Right lobe of liver (tissue), 6 donors: ENCODE measurements at regions not wholly inside any gene's neighbourhood (a gene's known extent, or its start where the extent isn't known, plus 50 kb on each side); places are given as distances from the start of the nearest gene placed in this dataset.
A peak's percentile ranks its signal among the peaks of the same experiment; 100 is the strongest.

Source experiments
- ATAC-seq, 4 donors: fragments of 200-7000 bp; cut with Tn5 transposase; one replicate each; pipeline ENCODE4 v1.9.1; 2020; ENCODE audit warnings: mild to moderate bottlenecking in 4 of 4, moderate library complexity in 4 of 4
- DNase-seq, 3 donors: peaks; one replicate each; pipeline ENCODE4 v3.0.0-alpha.2; 2020
- H3K27ac ChIP-seq, 3 donors: fragments of 200-600 bp; one replicate each; pipeline ENCODE4 v1.8.0; 2022
- H3K27me3 ChIP-seq, 2 donors: fragments of 200-600 bp; one replicate each; pipeline ENCODE4 v1.8.0; 2022
- H3K36me3 ChIP-seq, 4 donors: fragments of 200-600 bp; sonication (generic) in 1 of 4; one replicate each; pipeline versions ENCODE4 v1.5.1 to v1.8.0; 2017 to 2022; ENCODE audit warnings: control low read depth in 1 of 4
- H3K4me1 ChIP-seq, 4 donors: fragments of 200-600 bp; sonication (generic) in 1 of 4; one replicate each; pipeline versions ENCODE4 v1.5.1 to v1.8.0; 2017 to 2022; ENCODE audit warnings: control low read depth in 1 of 4
- H3K4me3 ChIP-seq, 3 donors: fragments of 200-600 bp; one replicate each; pipeline ENCODE4 v1.8.0; 2022
- H3K9me3 ChIP-seq, 4 donors: fragments of 200-600 bp; sonication (generic) in 1 of 4; one replicate each; pipeline versions ENCODE4 v1.5.1 to v1.8.0; 2017 to 2022; ENCODE audit warnings: control low read depth in 1 of 4
- POLR2A ChIP-seq: fragments of 450-650 bp; IDR thresholded peaks from one replicate; pipeline ENCODE4 v1.6.1; 2017; ENCODE audit warnings: antibody characterized with exemption, mild to moderate bottlenecking
- WGBS: methylation state at CpG from one replicate; pipeline ENCODE4 v1.1.6; 2018; ENCODE audit warnings: low coverage, low lambda C conversion rate; ENCODE audit not compliant: insufficient coverage; ENCODE audit errors: missing lambda C conversion rate; 5-methylcytosine and 5-hydroxymethylcytosine counted together
- intact Hi-C, 2 donors: fragments of 100-400 bp; cut with DNase I; formaldehyde crosslinking; loops; one replicate each; pipeline versions ENCODE4 v1.11.2 to v1.14.1; 2022
- TF ChIP-seq, protein P1 (sequence below), 4 donors: fragments of 200-600 bp in 3 of 4; fragments of 450-650 bp in 1 of 4; IDR thresholded peaks; one replicate each; pipeline versions ENCODE4 v1.5.1 to v1.8.0; 2016 to 2022; ENCODE audit warnings: antibody characterized with exemption in 4 of 4, mild to moderate bottlenecking in 2 of 4
- donor health status: DM: no; HTN: yes; CAD: no.
- donor health status: DM: no; HTN: no; CAD: no.
- donor health status: DM: no; HTN: no; CAD: no.
- donor health status: DM: no; HTN: yes; CAD: no.
- donor health status: DM: no; HTN: yes; CAD: no.

DNA sequence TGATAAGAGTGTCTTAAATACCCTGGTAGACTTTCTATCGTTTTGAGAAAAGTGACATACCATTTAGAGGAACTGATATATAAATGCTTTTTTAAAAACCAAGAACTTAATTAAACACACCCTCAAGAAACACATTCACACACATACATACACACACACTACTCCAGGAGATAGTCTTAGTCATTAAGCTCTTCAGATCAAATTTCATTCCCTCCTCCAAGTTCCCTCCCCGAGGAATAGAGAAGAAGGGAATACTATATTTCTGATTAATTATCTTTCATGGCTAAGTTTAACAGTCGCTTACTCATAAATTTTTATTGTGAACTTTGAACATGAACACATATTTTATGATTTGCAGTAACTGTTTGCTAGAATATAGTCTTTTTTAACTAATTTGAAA lies 1109.5 kb downstream of the SLITRK1 start:
- DNase-seq: no peak
- Histone ChIP-seq H3K36me3 (no peaks in the 10 kb centered on the region), H3K4me3 (no peak overlapping the region), H3K9me3 (no peaks in the 10 kb centered on the region), H3K4me1 (no peaks in the 10 kb centered on the region), H3K27me3 (no peaks in the 10 kb centered on the region), H3K27ac (no peak overlapping the region)
- 50% methylated on average over 3 of the region's 3 CpGs for WGBS
- intact Hi-C loops: no loop called here
- TF ChIP-seq, protein P1, sequence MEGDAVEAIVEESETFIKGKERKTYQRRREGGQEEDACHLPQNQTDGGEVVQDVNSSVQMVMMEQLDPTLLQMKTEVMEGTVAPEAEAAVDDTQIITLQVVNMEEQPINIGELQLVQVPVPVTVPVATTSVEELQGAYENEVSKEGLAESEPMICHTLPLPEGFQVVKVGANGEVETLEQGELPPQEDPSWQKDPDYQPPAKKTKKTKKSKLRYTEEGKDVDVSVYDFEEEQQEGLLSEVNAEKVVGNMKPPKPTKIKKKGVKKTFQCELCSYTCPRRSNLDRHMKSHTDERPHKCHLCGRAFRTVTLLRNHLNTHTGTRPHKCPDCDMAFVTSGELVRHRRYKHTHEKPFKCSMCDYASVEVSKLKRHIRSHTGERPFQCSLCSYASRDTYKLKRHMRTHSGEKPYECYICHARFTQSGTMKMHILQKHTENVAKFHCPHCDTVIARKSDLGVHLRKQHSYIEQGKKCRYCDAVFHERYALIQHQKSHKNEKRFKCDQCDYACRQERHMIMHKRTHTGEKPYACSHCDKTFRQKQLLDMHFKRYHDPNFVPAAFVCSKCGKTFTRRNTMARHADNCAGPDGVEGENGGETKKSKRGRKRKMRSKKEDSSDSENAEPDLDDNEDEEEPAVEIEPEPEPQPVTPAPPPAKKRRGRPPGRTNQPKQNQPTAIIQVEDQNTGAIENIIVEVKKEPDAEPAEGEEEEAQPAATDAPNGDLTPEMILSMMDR (IDR thresholded peaks at IDR 0.05): no peak
- no peak for TF ChIP-seq POLR2A
- ATAC-seq: no peak

DNA sequence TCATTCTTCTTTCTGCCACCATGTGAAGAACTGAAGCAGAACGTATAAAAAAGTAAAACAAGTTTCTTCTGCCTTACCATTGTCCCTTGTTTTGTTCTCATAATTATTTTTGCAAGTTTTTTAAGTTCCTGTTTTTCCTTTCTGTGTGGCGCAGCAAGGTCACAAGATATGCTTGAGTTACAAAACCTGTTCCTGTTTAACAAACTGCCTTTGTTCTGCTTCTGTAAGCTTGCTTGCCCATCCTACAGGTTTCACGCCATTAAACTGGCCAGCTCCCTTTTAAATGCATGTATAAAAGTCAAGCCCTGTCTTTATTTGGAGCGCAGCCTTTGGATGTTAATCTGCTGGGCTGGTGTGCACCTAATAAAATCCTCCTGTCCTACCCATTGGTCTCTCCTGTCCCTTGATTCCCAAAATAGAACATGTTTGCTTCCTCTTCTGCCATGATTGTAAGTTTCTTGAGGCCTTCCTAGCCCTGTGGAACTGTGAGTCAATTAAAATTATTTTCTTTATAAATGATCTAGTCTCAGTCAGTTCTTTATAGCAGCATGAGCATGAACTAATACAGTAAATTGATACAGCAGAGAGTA lies 1115.4 kb downstream of the SLITRK1 start:
- ATAC-seq: no peak
- no peaks in the 10 kb centered on the region for H3K36me3 ChIP-seq
- no peaks in the 10 kb centered on the region for H3K9me3 ChIP-seq
- H3K4me3 ChIP-seq: no peak overlapping the region
- no peaks in the 10 kb centered on the region for H3K27me3 ChIP-seq
- WGBS: 29% methylated on average over 4 of the region's 4 CpGs
- no peaks in the 10 kb centered on the region for H3K4me1 ChIP-seq
- no peak for DNase-seq
- TF ChIP-seq, protein P1 (IDR thresholded peaks at IDR 0.05): no peak
- no peak for TF ChIP-seq POLR2A
- intact Hi-C loops: no loop called here
- no peak overlapping the region for H3K27ac ChIP-seq

DNA sequence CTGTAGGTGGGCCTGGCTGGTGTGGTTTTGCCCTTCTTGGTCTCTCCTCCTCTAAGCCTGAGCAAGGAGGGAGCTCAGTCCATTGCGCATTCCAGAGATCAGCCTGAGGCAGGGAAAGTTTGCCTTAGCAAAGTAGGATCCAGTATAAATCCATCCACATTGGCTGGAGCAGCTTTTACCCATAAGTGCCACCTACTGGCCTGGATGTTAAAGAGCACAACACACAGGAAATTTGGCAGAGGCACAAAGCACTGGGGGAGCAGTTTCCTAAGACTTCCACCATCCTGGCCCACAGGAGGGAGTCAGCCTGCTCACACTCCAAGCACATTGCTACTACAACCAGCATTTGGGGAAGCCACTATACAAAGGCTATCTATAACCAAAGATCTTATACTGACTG lies 1124.2 kb downstream of the SLITRK1 start:
- DNase-seq: no peak
- H3K9me3 ChIP-seq: no peaks in the 10 kb centered on the region
- no peak overlapping the region for H3K4me3 ChIP-seq
- WGBS: no CpG with 5 or more reads among the region's 1 CpG
- TF ChIP-seq POLR2A: no peak
- TF ChIP-seq, protein P1 (IDR thresholded peaks at IDR 0.05): peak in 3 of 4 donors; percentile 23 to 34 (median 30)
- no peaks in the 10 kb centered on the region for H3K4me1 ChIP-seq
- no peak overlapping the region for H3K27ac ChIP-seq
- H3K36me3 ChIP-seq: no peaks in the 10 kb centered on the region
- ATAC-seq: peak; percentile 35 to 74 (median 66)
- H3K27me3 ChIP-seq: no peaks in the 10 kb centered on the region
- intact Hi-C loops: no loop called here

DNA sequence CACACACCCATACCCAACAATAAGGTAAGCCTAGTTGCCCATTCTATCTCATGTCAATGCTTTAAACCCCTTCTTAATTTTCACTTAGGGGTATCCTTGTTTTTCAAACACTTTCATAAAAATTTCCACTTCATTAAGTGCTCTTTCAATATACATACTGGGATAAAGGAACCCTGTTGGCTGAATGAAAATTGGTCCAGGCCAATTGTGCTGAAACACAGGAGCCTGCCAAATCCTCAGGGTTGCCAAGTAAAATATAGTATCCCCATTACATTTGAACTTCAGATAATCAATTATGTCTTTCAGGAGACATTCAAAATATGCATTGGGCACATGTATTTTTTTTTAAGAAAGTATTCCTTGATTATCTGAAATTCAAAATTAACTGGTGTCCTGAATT lies 1131.1 kb downstream of the SLITRK1 start:
- intact Hi-C loops: no loop called here
- no peak for ATAC-seq
- H3K4me3 ChIP-seq: no peak overlapping the region
- no peaks in the 10 kb centered on the region for H3K4me1 ChIP-seq
- H3K27me3 ChIP-seq: no peaks in the 10 kb centered on the region
- no peak for DNase-seq
- H3K36me3 ChIP-seq: no peaks in the 10 kb centered on the region
- no peak overlapping the region for H3K27ac ChIP-seq
- H3K9me3 ChIP-seq: no peaks in the 10 kb centered on the region
- no peak for TF ChIP-seq POLR2A
- TF ChIP-seq, protein P1 (IDR thresholded peaks at IDR 0.05): no peak

DNA sequence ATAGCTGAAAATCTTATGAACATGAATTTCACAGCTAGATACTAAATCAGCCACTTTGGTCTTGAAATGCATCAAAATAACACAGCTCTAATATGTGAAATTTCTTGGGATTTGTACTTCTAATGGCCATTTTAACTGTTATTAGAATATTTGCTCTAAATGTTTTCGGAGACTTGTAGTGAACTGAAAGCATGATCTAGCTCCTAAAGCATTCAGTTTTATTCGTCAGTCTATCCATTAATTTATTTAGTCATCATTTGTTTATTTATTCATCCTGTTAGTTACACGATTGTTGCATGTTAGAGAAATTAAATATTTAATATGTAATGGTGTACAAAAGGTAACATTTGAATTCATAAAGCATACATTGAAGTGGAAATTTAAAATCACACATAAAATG lies 1132.7 kb downstream of the SLITRK1 start:
- ATAC-seq (no peak), DNase-seq (no peak)
- WGBS: 47% methylated on average over 3 of the region's 3 CpGs
- Histone ChIP-seq H3K36me3 (no peaks in the 10 kb centered on the region), H3K4me3 (no peak overlapping the region), H3K27me3 (no peaks in the 10 kb centered on the region), H3K4me1 (no peaks in the 10 kb centered on the region), H3K9me3 (no peaks in the 10 kb centered on the region), H3K27ac (no peak overlapping the region)
- intact Hi-C loops: no loop called here
- no peak for TF ChIP-seq POLR2A
- TF ChIP-seq, protein P1 (IDR thresholded peaks at IDR 0.05): no peak
